ENCODE measurements at regions not wholly inside any gene's neighbourhood (a gene's known extent, or its start where the extent isn't known, plus 50 kb on each side); places are given as distances from the start of the nearest gene placed in this dataset.
"Not testable (repeated sequence)": the region's sequence is repeated elsewhere in the genome, so short reads cannot be mapped to it uniquely, and the experiment has no call there.

DNA sequence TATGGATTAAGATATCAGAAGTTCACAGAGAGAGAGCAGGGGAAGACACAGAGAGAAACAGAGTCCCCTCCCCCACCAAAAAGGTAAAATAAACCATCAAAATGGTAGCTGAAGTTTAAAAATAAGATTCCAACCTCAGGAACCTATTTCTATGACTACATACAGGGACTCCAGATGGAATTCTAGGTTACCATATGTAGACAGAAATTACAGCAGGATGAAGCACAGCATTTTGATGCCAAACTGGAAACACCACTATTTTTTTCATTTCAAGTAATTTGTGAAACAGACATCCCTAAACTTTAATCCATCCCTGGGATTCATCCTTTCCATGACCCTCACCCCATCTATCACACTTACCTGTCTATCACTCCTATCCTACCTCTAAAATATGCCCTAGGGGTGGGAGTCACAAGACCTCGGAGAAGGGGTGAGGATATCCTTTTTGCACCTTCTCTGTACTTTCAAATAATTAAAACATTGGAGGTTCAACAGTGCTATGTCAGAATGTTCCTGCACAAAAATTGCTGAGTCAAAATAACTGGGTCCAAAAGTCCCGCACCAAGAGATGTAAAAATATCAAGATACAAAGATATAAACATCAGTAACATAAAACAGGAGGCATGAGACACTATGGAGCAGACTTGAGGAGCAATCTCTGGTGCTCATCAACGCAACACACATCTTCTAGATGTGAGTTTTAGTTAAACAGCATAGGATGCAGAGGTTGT lies 344.5 kb upstream of the RASGEF1B start:
- no peak for DNase-seq (ENCODE audit: low read depth in 2 of 2)

DNA sequence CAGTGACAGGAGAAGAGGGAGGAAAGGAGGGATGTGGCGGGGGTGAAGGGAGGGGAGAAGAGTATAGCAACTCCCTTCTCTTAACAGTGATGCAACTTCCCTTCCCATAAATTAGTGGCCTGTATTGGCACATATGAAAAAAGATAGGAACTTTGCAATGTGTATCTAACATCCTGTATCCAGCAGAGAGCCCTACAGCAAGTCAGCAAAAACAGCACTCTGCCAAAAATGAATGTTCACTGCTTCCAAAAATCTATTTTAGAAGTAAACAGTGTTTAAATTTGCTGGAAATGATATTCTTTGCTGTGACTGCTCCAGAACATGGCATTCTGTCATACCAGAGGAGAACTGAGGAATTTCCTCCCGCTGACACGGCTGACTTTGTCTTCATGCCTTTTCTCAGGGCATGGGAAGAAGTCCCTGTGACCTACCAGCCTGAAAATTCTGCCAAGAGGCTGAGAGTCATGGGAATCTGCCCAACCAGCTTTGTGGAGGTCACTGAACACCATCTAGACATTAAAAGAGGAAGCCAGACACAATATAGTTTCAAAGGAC lies 343.4 kb upstream of the RASGEF1B start:
- no peak for DNase-seq (ENCODE audit: low read depth in 2 of 2)

DNA sequence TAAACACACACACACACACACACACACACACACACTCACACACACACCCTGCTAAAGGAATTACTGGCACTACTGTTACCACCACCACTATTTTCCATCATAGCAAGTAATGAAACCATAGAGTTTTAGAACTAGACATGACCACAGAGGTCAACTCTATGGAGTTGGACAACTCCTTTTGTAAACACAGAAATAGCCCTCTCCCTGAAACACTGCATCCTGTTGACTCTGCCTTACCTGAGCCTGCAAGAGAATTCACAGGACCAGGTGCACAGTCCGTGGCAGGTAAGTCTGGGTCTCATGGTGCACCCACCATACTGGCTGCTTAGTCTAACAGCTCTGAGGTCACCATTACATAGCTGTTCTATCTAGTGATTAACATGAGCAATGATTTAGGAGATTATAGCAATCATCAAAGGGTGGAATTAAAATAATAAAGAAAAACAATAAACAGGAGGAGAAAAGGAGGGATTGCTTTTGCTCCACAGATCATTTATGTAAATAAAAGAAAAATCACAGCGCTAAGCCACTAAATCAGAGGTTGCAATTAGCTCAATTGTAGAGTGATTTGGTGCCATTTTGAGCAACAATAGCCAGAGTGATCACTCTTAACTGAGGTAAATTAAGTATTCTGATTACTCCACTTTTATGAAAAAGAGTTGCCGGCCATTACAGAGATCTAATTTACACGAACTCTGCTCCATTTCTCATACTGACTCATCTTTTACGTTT lies 340.0 kb upstream of the RASGEF1B start:
- DNase-seq (ENCODE audit: low read depth in 2 of 2), result no peak

DNA sequence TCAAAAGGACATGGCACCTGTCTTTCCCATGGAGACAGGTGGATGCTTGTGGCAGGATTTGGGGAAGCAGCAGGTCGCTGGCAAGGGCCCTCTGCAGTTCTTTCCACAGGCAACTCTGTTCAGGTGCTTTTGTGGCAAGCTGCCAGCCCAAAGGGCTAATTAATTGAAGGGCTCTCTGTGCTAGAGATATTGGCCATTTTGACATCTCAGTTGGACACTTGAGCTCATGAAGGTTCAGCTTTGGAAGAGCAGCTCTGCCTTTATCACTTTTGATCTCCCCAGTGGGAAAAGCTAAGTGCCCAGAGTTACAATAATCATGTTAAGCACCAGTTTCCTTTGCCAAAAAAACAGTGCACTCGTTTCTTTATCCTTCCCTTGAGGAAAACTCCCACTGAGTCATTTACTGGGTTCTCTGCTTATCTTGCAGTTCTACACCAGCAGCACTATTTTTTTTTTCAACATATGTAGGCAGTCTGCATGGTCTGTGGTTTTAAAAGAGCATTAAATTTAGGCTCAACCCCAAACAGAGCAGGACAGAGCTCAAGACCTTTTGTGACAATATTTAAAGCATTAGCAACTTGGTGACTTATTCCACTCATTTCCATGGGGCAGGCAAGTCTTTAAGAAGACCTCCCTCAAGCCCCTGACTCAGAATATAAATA lies 336.4 kb upstream of the RASGEF1B start:
- DNase-seq (ENCODE audit: low read depth in 2 of 2), result no peak

DNA sequence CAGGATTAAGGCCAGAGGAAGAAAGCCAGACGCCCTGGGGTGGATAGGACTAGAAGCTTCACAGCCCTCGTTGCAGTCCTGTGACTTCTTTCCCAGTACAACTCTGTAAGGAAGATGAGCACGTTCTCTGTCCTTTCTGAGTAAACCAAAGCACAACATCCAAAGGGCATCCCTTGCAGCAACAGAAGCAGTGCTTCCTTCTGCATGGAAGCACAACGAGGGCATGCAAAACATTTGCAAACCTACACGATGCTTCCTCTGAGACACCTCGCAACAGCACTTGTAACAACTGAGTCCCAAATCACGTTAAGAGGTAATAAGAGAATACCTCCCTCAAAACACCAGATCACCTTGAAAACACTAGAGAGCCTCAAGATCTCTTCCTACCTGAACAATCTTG lies 335.7 kb upstream of the RASGEF1B start:
- DNase-seq (ENCODE audit: low read depth in 2 of 2), result no peak

DNA sequence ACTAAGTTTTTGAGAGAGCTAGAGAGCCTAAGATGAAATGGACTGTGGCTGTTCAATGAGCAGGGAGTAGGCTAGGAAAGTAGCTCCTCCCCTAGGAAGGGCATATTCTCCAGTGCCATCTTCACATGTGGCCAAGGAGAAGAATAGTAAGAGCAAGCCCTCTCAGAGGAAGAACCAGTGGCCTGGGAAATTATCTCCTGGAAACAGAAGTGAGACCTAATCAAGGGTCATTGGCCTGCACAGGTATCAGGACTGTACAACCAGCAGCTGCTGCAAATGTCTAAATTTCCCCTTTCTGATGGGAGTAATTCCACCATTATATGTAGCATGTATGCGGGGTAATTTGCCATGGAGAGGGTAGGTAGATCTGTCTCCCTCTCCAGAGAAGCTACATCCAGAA lies 334.8 kb upstream of the RASGEF1B start:
- DNase-seq (ENCODE audit: low read depth in 2 of 2), result no peak

DNA sequence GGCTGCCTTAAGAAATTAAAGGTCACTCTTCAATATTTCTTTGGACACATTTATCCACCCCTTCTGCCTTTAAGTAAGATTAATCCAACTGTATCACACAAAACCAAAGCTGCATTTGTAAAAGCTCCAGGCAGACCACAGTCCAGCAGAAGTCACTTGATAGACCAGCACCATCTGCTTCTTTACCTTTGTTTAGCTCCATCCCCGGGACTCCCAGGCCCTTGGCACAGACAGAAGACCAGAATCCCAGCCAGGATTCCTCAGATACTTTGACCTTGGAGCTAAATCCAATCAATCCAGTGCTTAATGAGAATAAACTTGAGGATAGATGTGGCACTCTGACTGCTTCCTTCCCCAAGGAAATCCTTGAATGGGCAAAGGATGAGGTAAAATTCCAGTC lies 333.1 kb upstream of the RASGEF1B start:
- no peak for DNase-seq (ENCODE audit: low read depth in 2 of 2)

DNA sequence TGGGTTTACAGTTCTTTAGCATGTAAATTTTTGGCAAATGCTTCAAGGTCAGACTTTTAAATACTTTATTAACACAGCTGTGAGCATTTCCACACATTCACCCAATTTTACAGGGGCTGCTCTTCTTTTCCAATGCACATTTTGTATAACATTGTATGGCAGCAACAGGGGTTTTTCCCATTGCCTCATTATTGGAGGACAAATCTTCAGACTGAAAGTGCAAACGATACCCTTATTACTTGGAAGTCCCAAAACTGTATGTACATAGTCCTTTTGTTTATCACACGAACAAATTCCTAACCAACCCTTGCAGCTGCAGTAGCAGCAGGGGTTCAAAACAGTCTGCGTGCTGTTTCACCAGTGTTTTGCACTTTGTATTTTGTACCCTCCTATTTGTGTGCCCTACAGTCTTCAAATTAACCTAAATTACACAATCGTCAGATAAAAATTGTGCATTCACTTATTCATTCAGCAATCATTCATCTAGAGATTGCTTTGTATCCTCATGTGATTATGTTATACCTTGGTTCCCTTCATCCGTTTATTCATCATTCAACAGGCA lies 330.7 kb upstream of the RASGEF1B start:
- DNase-seq (ENCODE audit: low read depth in 2 of 2), result no peak

DNA sequence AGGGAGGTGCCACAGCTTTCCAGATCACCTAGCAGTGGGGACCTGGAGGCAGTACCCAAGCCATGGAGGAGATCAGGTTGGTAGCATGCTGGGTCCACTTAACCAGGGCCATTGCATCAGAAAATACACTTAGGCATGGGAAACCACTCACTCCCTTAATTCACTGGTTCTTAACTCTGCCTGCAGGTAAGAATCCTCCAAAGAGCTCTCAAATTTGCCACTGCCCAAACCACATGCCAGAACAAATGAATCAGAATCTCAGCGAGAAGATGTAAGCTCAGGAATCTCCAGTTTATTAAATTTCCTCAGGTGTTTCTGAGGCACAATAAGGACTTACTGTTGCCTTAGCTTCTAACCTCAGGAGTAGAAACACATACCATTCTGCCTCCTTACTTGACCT lies 327.7 kb upstream of the RASGEF1B start:
- no peak for DNase-seq (ENCODE audit: low read depth in 2 of 2)

DNA sequence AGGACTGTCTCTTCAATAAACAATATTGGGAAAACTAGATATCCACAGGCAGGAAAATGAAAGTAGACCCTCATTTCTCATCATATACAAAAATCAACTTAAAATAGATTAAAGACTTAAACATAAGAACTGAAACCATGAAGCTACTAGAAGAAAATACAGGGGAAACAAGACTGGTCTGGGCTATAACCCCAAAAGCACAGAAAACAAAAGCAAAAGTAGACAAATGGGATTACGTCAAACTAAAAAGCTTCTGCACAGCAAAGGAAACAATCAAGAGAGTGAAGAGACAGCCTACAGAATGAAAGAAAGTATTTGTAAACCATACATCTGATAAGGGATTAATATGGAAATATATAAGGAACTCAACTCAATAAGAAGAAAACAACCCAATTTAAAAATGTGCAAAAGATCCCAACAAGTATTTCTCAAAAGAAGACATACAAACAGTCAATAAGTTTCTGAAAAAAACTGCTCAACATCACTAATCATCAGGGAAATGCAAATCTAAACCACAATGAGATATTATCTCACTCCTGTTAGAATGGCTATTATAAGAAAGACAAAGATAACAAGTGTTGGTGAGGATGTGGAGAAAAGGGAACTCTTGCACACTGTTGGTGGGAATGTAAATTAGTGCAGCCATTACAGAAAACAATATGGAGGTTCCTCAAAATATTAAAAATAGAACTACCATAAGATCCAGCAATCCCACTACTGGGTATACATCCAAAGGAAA lies 325.3 kb upstream of the RASGEF1B start:
- no peak for DNase-seq (ENCODE audit: low read depth in 2 of 2)

DNA sequence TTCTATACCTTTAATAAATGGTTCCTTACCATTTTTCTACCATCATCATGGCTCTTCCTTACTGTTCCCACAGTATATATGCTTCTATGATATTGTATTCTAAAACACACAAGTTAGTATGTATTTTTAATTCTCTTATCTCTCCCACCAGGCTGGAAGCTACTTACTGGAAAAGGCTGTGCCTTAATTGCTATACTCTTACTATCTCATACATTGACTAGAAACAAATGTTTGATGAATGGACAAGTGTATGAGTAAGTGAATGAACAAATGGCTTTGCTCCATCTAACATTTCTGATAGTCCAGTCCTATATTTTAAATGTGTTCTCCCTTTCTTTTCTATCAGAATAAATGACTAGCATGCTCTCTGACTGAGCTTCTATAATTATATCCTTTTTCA lies 320.8 kb upstream of the RASGEF1B start:
- DNase-seq (ENCODE audit: low read depth in 2 of 2), result no peak

DNA sequence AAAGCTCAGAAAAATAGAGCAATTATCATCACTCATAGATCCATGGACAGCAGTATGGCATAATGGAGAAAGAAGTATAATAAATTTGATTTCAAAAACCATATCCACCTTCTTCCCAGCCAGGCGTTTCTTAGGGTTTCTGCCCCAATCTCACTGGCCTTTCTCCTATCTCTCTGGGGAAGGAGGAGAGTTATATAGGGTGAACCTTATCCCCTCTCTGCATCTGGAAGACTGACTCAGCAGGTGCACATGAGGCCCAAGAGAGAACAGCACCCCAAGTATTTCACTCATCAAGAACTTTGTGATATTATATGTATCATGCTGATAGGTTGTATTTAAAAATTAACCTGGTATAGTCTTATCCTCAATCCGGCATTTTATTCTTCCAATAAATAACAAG lies 318.8 kb upstream of the RASGEF1B start:
- no peak for DNase-seq (ENCODE audit: low read depth in 2 of 2)

DNA sequence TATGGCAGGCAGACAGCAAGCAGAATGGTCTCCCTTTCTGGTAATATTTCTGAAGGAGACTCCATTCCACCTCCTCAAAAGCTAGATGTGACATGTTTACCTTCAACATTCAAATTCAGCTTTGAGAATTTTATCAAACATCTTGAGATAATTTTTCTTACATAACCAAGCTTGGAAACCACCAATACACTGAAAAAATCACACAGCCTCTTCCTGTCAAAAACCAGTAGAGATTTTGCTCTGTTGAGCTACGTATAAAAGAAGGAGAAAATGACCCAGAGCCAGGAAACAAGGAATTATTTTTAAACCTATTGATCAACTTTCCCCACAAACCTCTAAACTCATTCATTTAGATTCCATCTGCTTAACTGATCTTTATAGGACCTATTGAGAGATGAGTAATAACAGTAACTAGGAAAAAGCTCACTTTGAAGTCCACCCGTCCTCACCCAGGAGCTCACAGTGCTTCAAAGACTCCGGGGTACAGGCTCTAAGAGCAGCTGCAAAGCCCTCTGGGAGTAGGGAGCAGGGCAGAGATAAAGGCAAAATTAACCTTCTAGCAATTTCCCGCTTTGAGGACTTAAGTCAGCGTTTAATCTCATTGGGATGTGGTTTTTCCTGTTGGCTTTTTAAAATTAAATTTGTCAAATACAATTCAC lies 318.2 kb upstream of the RASGEF1B start:
- DNase-seq (ENCODE audit: low read depth in 2 of 2), result no peak

DNA sequence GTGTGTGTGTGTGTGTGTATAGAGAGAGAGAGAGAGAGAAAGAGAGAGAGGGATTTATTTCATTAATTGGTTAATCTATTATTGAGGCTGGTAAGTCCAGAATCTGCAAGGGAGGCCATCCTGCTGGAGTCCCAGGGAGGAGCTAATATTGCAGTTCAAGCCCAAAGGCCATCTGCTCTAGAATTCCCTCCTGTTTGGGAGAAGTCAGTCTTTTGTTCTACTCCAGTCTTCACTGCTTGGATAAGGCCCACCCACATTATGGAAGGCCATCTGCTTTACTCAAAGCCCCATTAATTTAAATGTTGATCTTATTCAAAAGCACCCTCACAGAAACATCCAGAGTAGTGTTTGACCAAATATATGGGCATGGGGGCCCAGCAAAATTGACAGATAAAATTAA lies 317.5 kb upstream of the RASGEF1B start:
- DNase-seq (ENCODE audit: low read depth in 2 of 2), result no peak

DNA sequence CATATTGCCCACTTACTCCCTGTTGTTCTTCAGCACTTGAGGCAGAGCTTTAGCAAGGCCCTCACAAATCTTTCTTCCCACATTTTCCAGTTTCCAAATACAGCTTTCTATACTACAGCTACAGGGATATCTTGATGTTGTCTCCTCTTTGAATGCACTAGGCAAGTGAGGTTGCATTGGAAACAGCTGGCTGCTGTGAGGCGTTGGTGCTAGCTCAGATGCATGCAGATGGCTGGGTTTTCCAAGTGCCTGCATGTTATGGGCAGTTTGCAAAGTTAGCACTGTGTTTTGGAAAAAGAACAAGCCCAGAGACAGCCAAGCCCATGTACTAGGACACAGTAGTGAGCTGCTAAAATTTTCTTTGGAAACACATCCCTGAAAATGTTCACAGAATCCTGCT lies 315.1 kb upstream of the RASGEF1B start:
- DNase-seq (ENCODE audit: low read depth in 2 of 2), result no peak

DNA sequence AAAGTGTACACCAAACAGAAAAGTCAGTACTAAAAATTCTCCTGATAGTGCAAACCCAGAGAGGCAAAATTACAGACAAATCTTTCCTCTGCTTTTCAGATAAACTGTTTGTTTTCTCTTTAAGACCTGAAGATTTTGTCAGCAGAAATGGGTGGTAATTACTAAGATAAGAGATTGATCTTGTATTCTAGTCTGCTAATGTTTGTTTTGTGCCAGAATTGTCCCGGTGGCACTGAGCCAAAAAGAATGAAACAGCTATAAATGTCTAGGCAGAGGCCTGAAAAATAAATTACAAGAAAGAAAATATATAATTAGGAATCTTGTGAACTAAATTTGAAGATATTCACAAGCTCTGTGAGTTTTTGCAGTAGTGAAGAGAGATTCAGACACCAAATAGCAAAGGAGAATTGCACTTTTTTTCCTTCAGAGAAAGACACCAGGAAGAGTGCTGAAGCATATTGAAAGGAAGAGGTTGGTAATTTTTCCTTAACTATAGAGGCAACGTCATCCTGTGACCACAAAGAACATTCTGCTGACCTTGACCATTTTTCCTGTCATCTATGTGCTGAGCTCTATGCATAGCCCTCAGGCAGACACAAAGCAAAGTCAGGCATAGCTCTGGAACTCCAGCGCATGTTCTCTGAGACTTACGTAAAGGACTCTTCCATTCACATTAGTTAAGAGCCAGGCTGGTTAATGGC lies 314.5 kb upstream of the RASGEF1B start:
- no peak for DNase-seq (ENCODE audit: low read depth in 2 of 2)

DNA sequence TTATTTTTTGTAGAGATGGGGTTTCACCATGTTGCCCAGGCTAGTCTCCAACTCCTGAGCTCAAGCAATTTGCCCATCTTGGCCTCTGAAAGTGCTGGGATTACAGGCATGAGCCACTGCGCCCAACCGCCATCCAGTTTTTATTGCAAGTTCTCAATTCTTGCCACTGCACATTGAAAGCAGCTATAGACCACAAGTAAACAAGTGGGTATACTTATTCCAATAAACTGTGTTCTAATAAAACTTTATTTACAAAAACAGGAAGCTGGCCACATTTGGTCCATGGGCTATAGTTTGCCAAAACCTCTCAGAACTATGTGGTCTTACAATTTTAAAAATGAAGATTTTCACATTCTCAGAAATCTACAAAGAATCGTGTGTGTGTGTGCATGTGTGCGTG lies 313.6 kb upstream of the RASGEF1B start:
- no peak for DNase-seq (ENCODE audit: low read depth in 2 of 2)

DNA sequence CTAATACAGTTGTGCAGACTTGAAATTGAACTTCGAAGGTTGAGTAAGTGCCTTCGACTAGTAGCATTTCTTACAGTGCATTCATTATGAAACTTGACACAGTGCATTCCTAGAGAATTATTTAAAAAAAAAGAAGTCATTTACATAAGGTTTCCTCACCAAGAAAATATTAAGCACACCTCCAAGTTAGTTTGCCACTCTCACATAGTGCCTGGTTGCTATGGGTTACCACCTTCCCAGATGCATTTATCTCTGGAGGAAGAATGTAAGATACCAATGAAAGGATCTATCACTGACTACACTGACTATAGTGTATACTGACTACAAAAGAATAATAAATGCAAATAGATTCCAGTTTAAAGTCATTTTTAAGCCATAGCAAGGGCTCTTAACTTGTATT lies 311.9 kb upstream of the RASGEF1B start:
- no peak for DNase-seq (ENCODE audit: low read depth in 2 of 2)

DNA sequence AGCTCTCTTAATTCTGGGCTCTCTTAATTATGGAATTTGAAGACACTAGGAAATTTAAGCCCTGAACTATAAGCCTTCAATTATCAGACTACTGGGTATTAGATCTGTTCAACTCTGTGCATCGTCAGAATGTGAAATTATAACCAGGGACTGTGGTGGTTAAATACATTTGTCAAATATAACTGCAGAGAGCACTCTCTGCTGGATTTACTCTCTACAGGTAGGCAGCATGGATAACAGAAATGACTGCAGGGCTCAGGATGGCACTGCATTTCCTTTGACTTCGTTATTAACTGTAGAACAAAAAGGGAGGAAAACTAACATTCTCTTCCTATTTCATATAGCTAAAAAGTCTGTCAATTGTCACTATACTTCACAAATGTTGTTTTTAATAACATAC lies 310.1 kb upstream of the RASGEF1B start:
- DNase-seq (ENCODE audit: low read depth in 2 of 2), result no peak

DNA sequence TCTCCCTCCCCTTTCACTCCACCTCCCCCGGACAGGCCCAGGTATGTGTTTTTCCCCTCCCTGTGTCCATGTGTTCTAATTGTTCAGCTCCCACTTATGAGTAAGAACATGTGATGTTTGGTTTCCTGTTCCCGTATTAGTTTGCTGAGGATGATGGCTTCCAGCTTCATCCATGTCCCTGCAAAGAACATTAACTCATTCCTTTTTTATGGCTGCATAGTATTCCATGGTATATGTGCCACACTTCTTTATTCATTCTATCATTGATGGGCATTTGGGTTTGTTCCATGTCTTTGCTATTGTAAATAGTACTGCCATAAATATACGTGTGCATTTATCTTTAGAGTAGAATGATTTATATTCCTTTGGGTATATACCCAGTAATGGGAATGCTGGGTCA lies 306.0 kb upstream of the RASGEF1B start:
- DNase-seq (ENCODE audit: low read depth in 2 of 2), result not testable (repeated sequence)

DNA sequence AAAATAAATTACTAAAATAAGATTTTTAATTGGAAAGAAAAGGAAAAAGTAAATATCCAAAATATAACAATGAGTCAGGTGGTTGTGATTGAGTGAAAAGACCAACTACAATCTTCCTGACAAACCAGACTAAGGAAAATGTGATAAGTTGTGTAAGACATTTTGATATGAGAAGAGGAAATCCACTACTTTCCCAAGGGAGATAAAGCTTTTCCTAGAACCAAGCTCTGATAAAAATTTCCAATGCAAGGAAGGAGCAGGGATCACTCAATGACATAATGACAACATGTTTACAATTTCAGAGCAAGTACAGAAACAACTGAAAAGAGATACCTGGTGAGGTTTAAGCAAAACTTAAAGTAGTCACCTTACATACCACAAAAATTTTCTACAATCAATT lies 305.1 kb upstream of the RASGEF1B start:
- no peak for DNase-seq (ENCODE audit: low read depth in 2 of 2)

All from stimulated activated CD8-positive, alpha-beta memory T cell treated with anti-CD3 and anti-CD28 coated beads, Interleukin-15, amount 100 ng/mL, for 4 hours (primary cell).